Hepatocyte (in vitro differentiated cells): ENCODE measurements at regions not wholly inside any gene's neighbourhood (a gene's known extent, or its start where the extent isn't known, plus 50 kb on each side); places are given as distances from the start of the nearest gene placed in this dataset.

ENCODE experiments used
- CTCF ChIP-seq: fragments of 200-600 bp; sonication (generic); IDR thresholded peaks from 2 replicates; pipeline ENCODE4 v1.5.1; 2016; ENCODE audit warnings: antibody characterized with exemption, mild to moderate bottlenecking; ENCODE audit not compliant: poor library complexity
- EZH2 ChIP-seq: fragments of 200-600 bp; sonication (generic); IDR thresholded peaks from 2 replicates; pipeline ENCODE4 v1.6.1; 2016; ENCODE audit warnings: antibody characterized with exemption, mild to moderate bottlenecking, borderline replicate concordance
- EZH2phosphoT487 ChIP-seq: fragments of 200-600 bp; sonication (generic); IDR thresholded peaks from one replicate; pipeline ENCODE4 v1.6.1; 2018; ENCODE audit warnings: antibody characterized with exemption, mild to moderate bottlenecking, low read depth, moderate library complexity; ENCODE audit not compliant: unreplicated experiment, severe bottlenecking

GRCh38 chrX:9164533-9165426 is 130.9 kb upstream of the FAM9B start:
- no peak for TF ChIP-seq EZH2phosphoT487
- no peak for TF ChIP-seq CTCF
- no peak for TF ChIP-seq EZH2
